ENCODE measurements at regions not wholly inside any gene's neighbourhood (a gene's known extent, or its start where the extent isn't known, plus 50 kb on each side); places are given as distances from the start of the nearest gene placed in this dataset.

DNA sequence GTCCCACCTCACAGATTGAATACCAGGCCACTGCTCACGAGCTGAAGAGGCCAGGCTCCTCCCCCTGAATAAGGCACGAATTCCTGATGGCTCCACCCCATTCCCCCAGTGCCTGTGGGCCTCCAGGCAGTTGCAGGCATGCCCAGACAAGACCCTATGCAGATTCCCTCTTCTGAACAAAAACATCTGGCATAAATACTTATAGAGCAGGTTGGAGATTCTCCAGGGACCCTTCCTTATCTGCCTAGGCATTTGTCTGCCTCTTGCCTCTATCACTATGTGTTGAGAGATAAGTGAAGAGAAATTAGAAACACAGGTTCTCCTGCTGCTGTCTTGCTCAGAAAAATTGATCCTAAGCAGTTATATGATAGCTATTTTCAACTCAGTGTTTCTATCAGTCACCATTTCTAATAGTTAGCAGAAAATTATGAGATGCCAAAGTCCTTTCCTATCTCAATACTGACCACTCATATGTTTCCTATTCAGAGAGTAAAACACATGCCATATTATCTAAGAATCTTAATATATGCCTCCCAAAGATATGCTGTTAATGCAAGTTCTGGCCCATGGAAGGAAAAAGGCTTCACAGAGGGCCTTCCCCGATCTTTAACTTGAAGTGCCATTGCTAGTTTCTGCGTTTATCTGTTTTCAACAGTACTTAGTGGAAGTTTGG, 364.0 kb downstream of the KCTD12 start:
- no peak overlapping the region for H3K27ac ChIP-seq
- TF ChIP-seq, protein P1, sequence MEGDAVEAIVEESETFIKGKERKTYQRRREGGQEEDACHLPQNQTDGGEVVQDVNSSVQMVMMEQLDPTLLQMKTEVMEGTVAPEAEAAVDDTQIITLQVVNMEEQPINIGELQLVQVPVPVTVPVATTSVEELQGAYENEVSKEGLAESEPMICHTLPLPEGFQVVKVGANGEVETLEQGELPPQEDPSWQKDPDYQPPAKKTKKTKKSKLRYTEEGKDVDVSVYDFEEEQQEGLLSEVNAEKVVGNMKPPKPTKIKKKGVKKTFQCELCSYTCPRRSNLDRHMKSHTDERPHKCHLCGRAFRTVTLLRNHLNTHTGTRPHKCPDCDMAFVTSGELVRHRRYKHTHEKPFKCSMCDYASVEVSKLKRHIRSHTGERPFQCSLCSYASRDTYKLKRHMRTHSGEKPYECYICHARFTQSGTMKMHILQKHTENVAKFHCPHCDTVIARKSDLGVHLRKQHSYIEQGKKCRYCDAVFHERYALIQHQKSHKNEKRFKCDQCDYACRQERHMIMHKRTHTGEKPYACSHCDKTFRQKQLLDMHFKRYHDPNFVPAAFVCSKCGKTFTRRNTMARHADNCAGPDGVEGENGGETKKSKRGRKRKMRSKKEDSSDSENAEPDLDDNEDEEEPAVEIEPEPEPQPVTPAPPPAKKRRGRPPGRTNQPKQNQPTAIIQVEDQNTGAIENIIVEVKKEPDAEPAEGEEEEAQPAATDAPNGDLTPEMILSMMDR (conservative IDR thresholded peaks at IDR 0.05), result no peak

DNA sequence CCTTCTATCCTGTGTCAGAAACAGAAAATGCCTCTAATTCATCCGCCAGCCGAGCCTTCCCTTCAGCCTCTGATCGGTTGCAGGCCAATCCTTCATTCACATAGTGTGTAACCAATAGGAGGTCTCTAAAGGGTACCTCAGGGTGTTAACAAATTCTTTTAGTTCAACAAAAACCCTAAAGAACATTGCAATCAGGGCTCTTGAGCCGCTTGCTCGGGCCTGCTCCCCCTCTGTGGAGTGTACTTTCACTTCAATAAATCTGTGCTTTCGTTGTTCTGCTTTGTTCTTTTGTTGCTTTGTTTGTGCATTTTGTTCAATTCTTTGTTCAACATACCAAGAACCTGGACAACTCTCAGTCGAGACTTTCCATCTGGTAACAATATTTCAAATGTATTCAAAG, 366.5 kb downstream of the KCTD12 start:
- no peak overlapping the region for H3K27ac ChIP-seq
- TF ChIP-seq, protein P1 (conservative IDR thresholded peaks at IDR 0.05), result no peak

- no peak overlapping the region for H3K27ac ChIP-seq
- TF ChIP-seq, protein P1 (conservative IDR thresholded peaks at IDR 0.05), result no peak
Measured at GRCh38 chr13:76516586-76516985, 369.6 kb downstream of the KCTD12 start.

DNA sequence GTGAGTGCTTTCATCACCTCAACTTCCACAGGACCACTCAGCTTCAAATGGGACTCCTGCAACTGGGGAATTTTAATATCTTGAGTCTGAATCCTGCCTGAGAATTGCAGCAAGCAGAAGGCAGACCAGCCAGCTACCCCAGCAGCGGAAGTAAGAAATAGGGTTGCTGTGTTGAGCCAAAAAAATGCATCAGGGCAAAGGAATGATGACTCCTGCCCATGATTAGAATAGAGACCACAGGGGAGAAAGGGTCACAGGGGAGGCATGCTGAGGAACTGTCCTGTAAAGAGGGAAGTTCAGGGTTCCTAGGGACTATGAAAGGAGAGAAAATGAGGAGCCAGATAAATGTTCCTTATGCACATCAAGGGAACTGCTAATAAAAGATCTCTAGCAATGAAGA, 370.2 kb downstream of the KCTD12 start:
- no peak overlapping the region for H3K27ac ChIP-seq
- TF ChIP-seq, protein P1 (conservative IDR thresholded peaks at IDR 0.05), result no peak

DNA sequence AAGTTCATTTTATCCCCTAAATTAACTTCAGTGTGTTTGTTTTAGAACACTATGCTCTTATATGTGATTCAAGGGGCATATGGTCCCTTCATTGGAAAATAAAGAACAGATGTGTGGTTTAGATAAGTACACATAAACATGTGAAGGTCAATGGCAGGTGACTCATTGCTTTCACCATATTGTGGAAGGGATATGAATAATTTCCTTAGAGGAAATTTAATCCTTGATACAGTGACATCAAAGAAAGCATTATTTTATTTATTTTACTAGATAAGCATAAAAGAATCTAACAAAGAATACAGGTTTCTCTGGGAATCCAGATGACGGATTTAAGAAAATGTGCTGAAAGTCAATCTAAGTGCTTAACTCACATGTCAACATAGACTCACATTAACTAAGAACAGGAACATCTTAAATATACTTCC, 373.5 kb downstream of the KCTD12 start:
- TF ChIP-seq, protein P1 (conservative IDR thresholded peaks at IDR 0.05), result no peak
- H3K27ac ChIP-seq, result no peak overlapping the region

GRCh38 chr13:76505437-76505836, 380.8 kb downstream of the KCTD12 start:
- TF ChIP-seq, protein P1 (conservative IDR thresholded peaks at IDR 0.05), result no peak
- H3K27ac ChIP-seq, result no peak overlapping the region

DNA sequence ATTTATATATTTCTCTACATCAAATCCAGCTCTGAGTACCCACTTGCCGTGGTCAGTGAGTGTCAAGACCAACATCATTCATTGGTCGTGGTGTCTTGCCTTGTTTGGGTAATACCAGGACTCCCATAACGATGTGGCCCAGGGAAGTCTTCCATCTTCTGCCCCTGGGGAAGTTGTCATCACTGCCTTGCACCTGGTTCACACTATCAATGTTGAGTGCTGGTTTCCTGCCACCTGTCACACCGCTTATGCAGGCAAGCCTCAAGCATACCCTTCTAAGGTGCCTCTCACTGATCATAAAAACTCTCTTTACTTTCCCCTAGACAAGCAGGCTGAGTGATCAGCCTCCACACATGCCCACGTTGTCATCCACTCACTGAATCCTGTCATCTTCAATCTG, 382.4 kb downstream of the KCTD12 start:
- TF ChIP-seq, protein P1 (conservative IDR thresholded peaks at IDR 0.05), result no peak
- H3K27ac ChIP-seq, result no peak overlapping the region

Measured in VCaP (cell line).